ENCODE measurements at regions not wholly inside any gene's neighbourhood (a gene's known extent, or its start where the extent isn't known, plus 50 kb on each side); places are given as distances from the start of the nearest gene placed in this dataset.
"Not testable (repeated sequence)": the region's sequence is repeated elsewhere in the genome, so short reads cannot be mapped to it uniquely, and the experiment has no call there.

DNA sequence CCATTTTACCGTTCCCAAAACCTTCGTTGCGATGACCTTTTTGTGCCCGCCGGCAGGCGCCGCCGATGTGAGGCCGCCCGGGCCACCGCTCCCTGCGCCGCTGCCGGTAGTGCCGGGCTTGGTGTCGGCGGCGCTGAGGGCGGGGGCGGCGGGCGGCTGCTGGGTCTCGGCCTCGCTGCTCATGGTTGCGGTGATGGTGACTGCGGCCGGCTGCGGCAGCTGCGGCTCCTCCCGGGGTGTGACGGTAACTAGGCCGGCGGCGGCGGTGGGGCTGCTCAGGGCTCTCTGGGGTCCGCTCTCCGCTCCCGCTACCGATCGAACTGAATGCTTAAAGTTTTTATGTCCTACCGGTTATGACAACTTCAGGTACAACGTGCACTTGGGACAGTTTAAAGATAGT is 472.6 kb upstream of the CCDC196 start:
- H2AFZ ChIP-seq (ENCODE audit: low read depth); H3K27me3 ChIP-seq (ENCODE audit: insufficient read depth); POLR2A ChIA-PET; H3K9me2 ChIP-seq; H3K9me3 ChIP-seq; H3K79me2 ChIP-seq (ENCODE audit: insufficient read depth); H3K27ac ChIP-seq (ENCODE audit: low read depth in 2 of 2, low read length in 1 of 2); H3F3A ChIP-seq (replicated peaks; ENCODE audit: insufficient read depth); H3K36me3 ChIP-seq (replicated peaks in 1 of 2; ENCODE audit: control insufficient read depth in 1 of 2, insufficient read depth in 2 of 2, low read length in 1 of 2); H4K20me1 ChIP-seq (ENCODE audit: insufficient read depth); H3K4me1 ChIP-seq (ENCODE audit: control insufficient read depth in 1 of 2, insufficient read depth in 2 of 2, low read depth in 1 of 2, low read length in 1 of 2); DNase-seq; H3K9ac ChIP-seq; H3K4me3 ChIP-seq (ENCODE audit: low read depth in 2 of 2, low read length in 1 of 2); H3K4me2 ChIP-seq: not testable (repeated sequence)
- 87% methylated on average over 30 of the region's 42 CpGs for WGBS (ENCODE audit: low lambda C conversion rate)
- CTCF ChIA-PET = interaction anchor here (0.7 kb wide), 1 partner anchor 53 kb away, joined by 3 read pairs; no protein-coding TSS in a partner anchor

DNA sequence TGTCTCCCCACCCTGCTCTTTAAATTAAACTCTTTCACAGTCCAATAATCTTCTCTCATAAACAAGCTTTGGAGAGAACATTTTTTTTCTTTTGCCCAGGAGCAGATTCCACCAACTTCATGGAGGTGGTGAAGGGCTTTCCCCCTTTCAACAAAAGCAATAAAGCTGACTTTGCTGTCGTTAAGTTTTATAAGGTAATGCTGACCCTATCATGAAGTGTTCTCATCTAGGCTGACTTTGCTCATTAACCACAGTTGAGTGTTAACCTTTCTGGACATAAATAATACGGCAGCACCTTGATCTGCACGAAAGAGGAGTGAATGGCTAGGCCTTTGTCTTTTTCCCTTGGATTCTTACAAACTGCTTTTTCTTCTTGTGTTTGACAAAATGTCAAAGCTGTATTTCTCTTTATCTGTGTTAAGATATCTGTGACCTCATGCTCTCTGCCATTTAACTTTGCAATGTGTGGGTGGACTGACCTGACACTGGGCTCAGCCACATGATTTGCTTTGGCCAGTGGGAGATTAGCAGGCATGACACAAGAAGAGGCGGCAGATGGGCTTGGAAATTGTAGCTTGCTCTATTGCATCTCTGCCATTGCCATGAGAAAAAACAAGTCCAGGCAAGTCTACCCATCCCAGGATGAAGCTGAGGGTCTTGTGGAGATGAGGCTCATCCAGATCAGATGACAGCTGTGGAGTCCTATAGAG is 470.9 kb upstream of the CCDC196 start:
- no peaks in the 10 kb centered on the region for H3K9me2 ChIP-seq
- TF ChIP-seq RXRA (IDR thresholded peaks at IDR 0.05; ENCODE audit: borderline replicate concordance, low read depth) = no peak
- no peak for TF ChIP-seq SMC3 (IDR thresholded peaks at IDR 0.05; ENCODE audit: low read depth, low read length)
- TF ChIP-seq, protein P1, sequence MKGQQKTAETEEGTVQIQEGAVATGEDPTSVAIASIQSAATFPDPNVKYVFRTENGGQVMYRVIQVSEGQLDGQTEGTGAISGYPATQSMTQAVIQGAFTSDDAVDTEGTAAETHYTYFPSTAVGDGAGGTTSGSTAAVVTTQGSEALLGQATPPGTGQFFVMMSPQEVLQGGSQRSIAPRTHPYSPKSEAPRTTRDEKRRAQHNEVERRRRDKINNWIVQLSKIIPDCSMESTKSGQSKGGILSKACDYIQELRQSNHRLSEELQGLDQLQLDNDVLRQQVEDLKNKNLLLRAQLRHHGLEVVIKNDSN (IDR thresholded peaks at IDR 0.05; ENCODE audit: borderline replicate concordance, low read depth) = no peak
- TF ChIP-seq MXI1 (IDR thresholded peaks at IDR 0.05; ENCODE audit: low read depth, low read length) = no peak
- no peak for TF ChIP-seq JUND (IDR thresholded peaks at IDR 0.05)
- TF ChIP-seq TEAD4 (IDR thresholded peaks at IDR 0.05; ENCODE audit: borderline replicate concordance, insufficient read depth) = no peak
- no peak for TF ChIP-seq EZH2phosphoT487 (IDR thresholded peaks at IDR 0.05; ENCODE audit: borderline replicate concordance, low read depth)
- TF ChIP-seq, protein P2, sequence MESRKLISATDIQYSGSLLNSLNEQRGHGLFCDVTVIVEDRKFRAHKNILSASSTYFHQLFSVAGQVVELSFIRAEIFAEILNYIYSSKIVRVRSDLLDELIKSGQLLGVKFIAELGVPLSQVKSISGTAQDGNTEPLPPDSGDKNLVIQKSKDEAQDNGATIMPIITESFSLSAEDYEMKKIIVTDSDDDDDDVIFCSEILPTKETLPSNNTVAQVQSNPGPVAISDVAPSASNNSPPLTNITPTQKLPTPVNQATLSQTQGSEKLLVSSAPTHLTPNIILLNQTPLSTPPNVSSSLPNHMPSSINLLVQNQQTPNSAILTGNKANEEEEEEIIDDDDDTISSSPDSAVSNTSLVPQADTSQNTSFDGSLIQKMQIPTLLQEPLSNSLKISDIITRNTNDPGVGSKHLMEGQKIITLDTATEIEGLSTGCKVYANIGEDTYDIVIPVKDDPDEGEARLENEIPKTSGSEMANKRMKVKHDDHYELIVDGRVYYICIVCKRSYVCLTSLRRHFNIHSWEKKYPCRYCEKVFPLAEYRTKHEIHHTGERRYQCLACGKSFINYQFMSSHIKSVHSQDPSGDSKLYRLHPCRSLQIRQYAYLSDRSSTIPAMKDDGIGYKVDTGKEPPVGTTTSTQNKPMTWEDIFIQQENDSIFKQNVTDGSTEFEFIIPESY (IDR thresholded peaks at IDR 0.05; ENCODE audit: borderline replicate concordance, low read depth) = no peak
- TF ChIP-seq CHD2 (IDR thresholded peaks at IDR 0.05; ENCODE audit: low read length, partially characterized antibody) = no peak
- TF ChIP-seq FOXM1 (IDR thresholded peaks at IDR 0.05; ENCODE audit: low read depth) = no peak
- TF ChIP-seq RAD21 (IDR thresholded peaks at IDR 0.05; ENCODE audit: low read length) = no peak
- TF ChIP-seq RCOR1 (IDR thresholded peaks at IDR 0.05; ENCODE audit: low read length) = no peak
- DNase-seq = no peak
- POLR2A ChIA-PET = interaction anchor here (0.6 kb wide), 1 partner anchor 640 kb away, joined by 3 read pairs; no protein-coding TSS in a partner anchor
- H3K27me3 ChIP-seq (ENCODE audit: insufficient read depth) = no peaks in the 10 kb centered on the region
- no peak overlapping the region for H3K4me2 ChIP-seq
- CTCF ChIA-PET = no interaction called here
- H3K4me1 ChIP-seq (ENCODE audit: control insufficient read depth in 1 of 2, insufficient read depth in 2 of 2, low read depth in 1 of 2, low read length in 1 of 2) = no peaks in the 10 kb centered on the region
- H3K9me3 ChIP-seq = no peaks in the 10 kb centered on the region
- H3K9ac ChIP-seq = no peak overlapping the region
- H3K4me3 ChIP-seq (ENCODE audit: low read depth in 2 of 2, low read length in 1 of 2) = no peak overlapping the region
- WGBS (ENCODE audit: low lambda C conversion rate) = 17% methylated on average over 4 of the region's 4 CpGs
- H3F3A ChIP-seq (replicated peaks; ENCODE audit: insufficient read depth) = no peaks in the 10 kb centered on the region
- H3K36me3 ChIP-seq (replicated peaks in 1 of 2; ENCODE audit: control insufficient read depth in 1 of 2, insufficient read depth in 2 of 2, low read length in 1 of 2) = no peaks in the 10 kb centered on the region
- no peak overlapping the region for H2AFZ ChIP-seq (ENCODE audit: low read depth)
- no peaks in the 10 kb centered on the region for H3K79me2 ChIP-seq (ENCODE audit: insufficient read depth)
- H3K27ac ChIP-seq (ENCODE audit: low read depth in 2 of 2, low read length in 1 of 2) = no peak overlapping the region
- no peaks in the 10 kb centered on the region for H4K20me1 ChIP-seq (ENCODE audit: insufficient read depth)

All from SK-N-SH (cell line).